NT2/D1 (cell line): ENCODE measurements at regions not wholly inside any gene's neighbourhood (a gene's known extent, or its start where the extent isn't known, plus 50 kb on each side); places are given as distances from the start of the nearest gene placed in this dataset.

Source experiments
- DNase-seq: peaks from one replicate; pipeline ENCODE4 v3.0.0-alpha.2; 2011; ENCODE audit warnings: low read depth, low spot score
- H3K27me3 ChIP-seq: 2 replicates; pipeline ENCODE4 v1.6.0; 2011; ENCODE audit warnings: mild to moderate bottlenecking; ENCODE audit not compliant: insufficient read length, insufficient read depth
- H3K36me3 ChIP-seq: 2 replicates; pipeline ENCODE4 v1.6.1; 2011; ENCODE audit warnings: mild to moderate bottlenecking, low read length, mixed read lengths; ENCODE audit not compliant: insufficient read depth, insufficient read length
- H3K4me1 ChIP-seq: 2 replicates; pipeline ENCODE4 v1.5.1; 2011; ENCODE audit not compliant: insufficient read depth, insufficient read length
- H3K4me3 ChIP-seq: 2 replicates; pipeline ENCODE4 v1.5.1; 2011; ENCODE audit warnings: low read depth; ENCODE audit not compliant: insufficient read length
- H3K9ac ChIP-seq: 2 replicates; pipeline ENCODE4 v1.6.0; 2011; ENCODE audit warnings: low read depth; ENCODE audit not compliant: insufficient read length
- H3K9me3 ChIP-seq: 2 replicates; pipeline ENCODE4 v1.5.1; 2011; ENCODE audit warnings: mild to moderate bottlenecking, low read length; ENCODE audit not compliant: insufficient read depth
- SUZ12 ChIP-seq: IDR thresholded peaks from 2 replicates; pipeline ENCODE4 v1.6.1; 2011; ENCODE audit not compliant: insufficient read length, insufficient read depth; ENCODE audit errors: extremely low read depth
- YY1 ChIP-seq: IDR thresholded peaks from 2 replicates; pipeline ENCODE4 v1.6.1; 2011; ENCODE audit not compliant: insufficient read length, insufficient read depth
- ZNF274 ChIP-seq: IDR thresholded peaks from 2 replicates; pipeline ENCODE4 v1.6.1; 2011; ENCODE audit warnings: mild to moderate bottlenecking, low read depth, low read length

DNA sequence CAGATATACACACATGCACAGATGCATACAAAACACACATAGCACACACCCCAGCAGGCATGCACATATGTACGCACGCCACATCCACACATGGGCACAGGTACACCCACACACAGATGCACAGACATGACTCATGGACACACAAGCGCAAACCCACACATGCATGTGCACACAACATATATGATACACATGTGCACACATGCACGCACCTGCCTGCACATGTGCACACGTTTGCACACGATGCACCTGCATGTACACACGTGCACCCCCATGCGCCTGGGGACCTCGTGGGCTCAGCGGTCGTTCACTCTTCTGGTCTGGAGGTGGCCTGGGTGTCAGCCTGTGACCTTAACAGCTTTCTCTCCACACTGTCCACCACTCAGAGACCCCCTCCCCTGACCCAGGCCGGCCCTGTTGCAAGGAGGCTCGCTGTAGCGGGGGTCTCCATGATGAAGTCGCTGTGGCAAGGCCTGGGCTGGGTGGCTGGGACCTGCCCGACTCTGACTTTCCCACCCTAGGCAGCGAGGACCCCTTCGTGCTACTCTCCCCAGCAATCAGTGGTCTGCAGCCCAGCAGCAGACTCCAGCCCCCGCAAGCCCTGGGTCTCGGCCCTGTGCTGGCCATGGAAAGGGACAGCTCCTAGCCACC, 92.1 kb upstream of the TTC34 start:
- no peak for DNase-seq
- Histone ChIP-seq H3K27me3 (no peaks in the 10 kb centered on the region), H3K9me3 (peaks cover 7% of the 10 kb centered on the region), H3K9ac (no peak overlapping the region), H3K4me3 (no peak overlapping the region), H3K4me1 (peaks cover 2% of the 10 kb centered on the region), H3K36me3 (no peaks in the 10 kb centered on the region)
- TF ChIP-seq YY1 = no peak
- TF ChIP-seq SUZ12 = no peak
- TF ChIP-seq ZNF274 = no peak

DNA sequence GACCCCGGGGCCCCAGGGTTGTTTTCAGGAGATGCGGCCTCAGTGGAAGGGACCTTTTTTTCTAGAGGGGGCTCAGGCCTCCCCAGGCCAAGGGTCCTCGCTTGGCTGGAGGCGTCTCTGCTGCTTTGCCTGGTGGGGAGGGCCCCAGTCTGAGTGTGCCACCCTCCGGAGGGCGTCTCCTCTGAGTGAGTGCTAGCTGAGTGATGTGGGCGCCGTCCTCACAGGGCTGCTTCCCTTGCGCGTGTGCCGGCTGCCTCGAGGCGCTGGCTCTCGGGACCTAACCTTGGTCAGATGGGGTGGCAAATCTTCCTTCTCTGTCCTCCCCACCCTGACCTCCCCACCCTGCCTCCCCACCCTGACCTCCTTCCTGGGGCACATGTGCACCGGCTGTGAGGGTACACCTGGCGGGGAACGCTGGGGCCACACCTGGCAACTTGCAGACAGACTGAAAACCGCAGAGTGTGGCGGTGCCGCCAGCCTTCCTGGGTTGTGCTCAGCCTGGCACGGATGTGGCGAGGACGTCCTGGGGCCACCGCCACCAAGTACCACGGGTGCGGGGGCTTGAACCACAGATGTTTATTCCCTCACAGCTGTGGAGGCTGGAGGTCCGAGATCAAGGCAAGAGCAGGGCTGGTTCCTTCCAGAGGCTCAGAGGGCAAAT, 93.0 kb upstream of the TTC34 start:
- Histone ChIP-seq H3K4me1 (peaks cover 2% of the 10 kb centered on the region), H3K36me3 (no peaks in the 10 kb centered on the region), H3K9ac (no peak overlapping the region), H3K9me3 (peaks cover 7% of the 10 kb centered on the region), H3K27me3 (no peaks in the 10 kb centered on the region), H3K4me3 (no peak overlapping the region)
- DNase-seq = no peak
- TF ChIP-seq SUZ12 (no peak), YY1 (no peak), ZNF274 (no peak)

DNA sequence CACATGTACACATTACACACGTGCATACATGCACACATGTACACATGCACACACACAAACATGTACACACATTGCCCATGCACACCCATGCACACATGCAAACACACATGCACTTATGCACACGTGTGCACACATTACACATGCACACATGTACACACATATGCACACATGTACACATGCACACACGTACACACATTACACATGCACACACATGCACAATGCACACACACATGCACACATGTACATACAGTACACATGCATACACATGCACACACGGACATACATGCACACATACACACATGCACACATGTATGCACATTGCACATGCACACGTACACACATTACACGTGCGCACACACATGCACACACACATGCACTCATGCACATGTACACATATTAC, 95.3 kb upstream of the TTC34 start:
- Histone ChIP-seq H3K4me3 (no peak overlapping the region), H3K36me3 (no peaks in the 10 kb centered on the region), H3K9me3 (peaks cover 7% of the 10 kb centered on the region), H3K9ac (no peak overlapping the region), H3K27me3 (no peaks in the 10 kb centered on the region), H3K4me1 (no peaks in the 10 kb centered on the region)
- no peak for DNase-seq
- TF ChIP-seq YY1 (no peak), ZNF274 (no peak), SUZ12 (no peak)

- Histone ChIP-seq H3K9ac (no peak overlapping the region), H3K36me3 (no peaks in the 10 kb centered on the region), H3K4me3 (no peak overlapping the region), H3K27me3 (no peaks in the 10 kb centered on the region), H3K9me3 (no peaks in the 10 kb centered on the region), H3K4me1 (no peaks in the 10 kb centered on the region)
- TF ChIP-seq YY1 (no peak), SUZ12 (no peak), ZNF274 (no peak)
- no peak for DNase-seq
Observed at GRCh38 chr1:2903226-2903625, 101.7 kb upstream of the TTC34 start.

GRCh38 chr1:2904191-2904590, 102.7 kb upstream of the TTC34 start:
- Histone ChIP-seq H3K4me1 (no peaks in the 10 kb centered on the region), H3K9me3 (no peaks in the 10 kb centered on the region), H3K4me3 (no peak overlapping the region), H3K27me3 (no peaks in the 10 kb centered on the region), H3K9ac (no peak overlapping the region), H3K36me3 (no peaks in the 10 kb centered on the region)
- TF ChIP-seq YY1 = no peak
- no peak for TF ChIP-seq SUZ12
- TF ChIP-seq ZNF274 = no peak
- DNase-seq = no peak

DNA sequence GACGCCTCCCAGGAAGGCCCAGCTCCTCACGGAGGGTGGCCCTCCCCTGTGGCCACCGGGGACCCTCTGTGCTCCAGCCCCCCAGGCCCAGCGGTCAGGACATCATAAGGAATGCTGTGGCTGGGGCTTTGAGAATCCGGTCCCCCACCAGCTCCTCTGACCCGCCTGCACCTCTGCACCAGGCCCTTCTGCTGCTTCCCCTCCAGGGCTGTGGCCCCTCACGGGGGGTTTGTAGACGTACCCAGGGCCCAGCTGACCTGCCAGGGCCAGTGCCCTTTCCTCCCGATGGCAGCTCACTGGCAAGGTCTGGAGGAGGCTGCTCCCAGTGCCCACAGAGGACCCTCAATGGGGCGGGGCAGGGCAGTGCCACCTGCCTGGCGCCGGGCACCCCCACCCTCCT, 103.9 kb upstream of the TTC34 start:
- Histone ChIP-seq H3K9ac (no peak overlapping the region), H3K4me1 (no peaks in the 10 kb centered on the region), H3K36me3 (no peaks in the 10 kb centered on the region), H3K9me3 (no peaks in the 10 kb centered on the region), H3K4me3 (no peak overlapping the region), H3K27me3 (no peaks in the 10 kb centered on the region)
- no peak for TF ChIP-seq SUZ12
- TF ChIP-seq ZNF274 = no peak
- no peak for TF ChIP-seq YY1
- no peak for DNase-seq

- H3K4me3 ChIP-seq = no peak overlapping the region
- TF ChIP-seq YY1 (no peak), SUZ12 (no peak), ZNF274 (no peak)
- H3K9me3 ChIP-seq = no peaks in the 10 kb centered on the region
- no peaks in the 10 kb centered on the region for H3K27me3 ChIP-seq
- no peaks in the 10 kb centered on the region for H3K4me1 ChIP-seq
- H3K36me3 ChIP-seq = no peaks in the 10 kb centered on the region
- no peak overlapping the region for H3K9ac ChIP-seq
- no peak for DNase-seq
Observed at GRCh38 chr1:2906085-2906484, 104.6 kb upstream of the TTC34 start.
